Liver (tissue), 8 donors: ENCODE measurements at regions not wholly inside any gene's neighbourhood (a gene's known extent, or its start where the extent isn't known, plus 50 kb on each side); places are given as distances from the start of the nearest gene placed in this dataset.
"Not testable (repeated sequence)": the region's sequence is repeated elsewhere in the genome, so short reads cannot be mapped to it uniquely, and the experiment has no call there.

ENCODE experiments used
- DNase-seq: peaks from one replicate; pipeline ENCODE4 v3.0.0-alpha.2; 2017; ENCODE audit warnings: low spot score
- H3K27ac ChIP-seq, 2 donors: one replicate each; pipeline ENCODE4 v1.7.0; 2013; ENCODE audit warnings: inconsistent platforms in 2 of 2, low read length in 2 of 2, control low read depth in 1 of 2, low read depth in 1 of 2, mild to moderate bottlenecking in 1 of 2
- H3K27me3 ChIP-seq, 4 donors: one replicate each; pipeline versions ENCODE4 v1.6.1 to v1.7.0; 2013; ENCODE audit warnings: low read length in 3 of 4, inconsistent platforms in 1 of 4, mild to moderate bottlenecking in 1 of 4, moderate library complexity in 1 of 4; ENCODE audit not compliant: control insufficient read depth in 4 of 4, insufficient read depth in 4 of 4
- H3K36me3 ChIP-seq, 4 donors: one replicate each; pipeline versions ENCODE4 v1.6.1 to v1.7.0; 2013; ENCODE audit warnings: low read length in 3 of 4, mild to moderate bottlenecking in 3 of 4, low read depth in 1 of 4, moderate library complexity in 1 of 4; ENCODE audit not compliant: control insufficient read depth in 4 of 4, insufficient read depth in 3 of 4
- H3K4me1 ChIP-seq, 4 donors: one replicate each; pipeline versions ENCODE4 v1.6.1 to v1.7.0; 2013; ENCODE audit warnings: low read length in 3 of 4, mild to moderate bottlenecking in 3 of 4, moderate library complexity in 1 of 4; ENCODE audit not compliant: control insufficient read depth in 4 of 4, insufficient read depth in 4 of 4
- H3K4me3 ChIP-seq, 3 donors: one replicate each; pipeline versions ENCODE4 v1.6.1 to v1.7.0; 2013; ENCODE audit warnings: low read length in 3 of 3, control low read depth in 1 of 3, low read depth in 1 of 3, mild to moderate bottlenecking in 1 of 3
- H3K9ac ChIP-seq, 2 donors: one replicate each; pipeline ENCODE4 v1.7.0; 2013; ENCODE audit warnings: low read length in 2 of 2, mild to moderate bottlenecking in 2 of 2, moderate library complexity in 2 of 2, control low read depth in 1 of 2, low read depth in 1 of 2
- H3K9me3 ChIP-seq, 4 donors: one replicate each; pipeline versions ENCODE4 v1.6.1 to v1.7.0; 2013; ENCODE audit warnings: low read length in 3 of 4; ENCODE audit not compliant: control insufficient read depth in 4 of 4
- CTCF ChIP-seq: fragments of 150-350 bp; IDR thresholded peaks from 2 replicates; pipeline ENCODE4 v1.5.1; 2017; ENCODE audit warnings: improper control_type of control experiment, low read depth, low read length; ENCODE audit not compliant: missing input control
- EGR1 ChIP-seq, 2 donors: IDR thresholded peaks; 2 replicates each; pipeline ENCODE4 v1.6.1; 2016 to 2018; ENCODE audit warnings: antibody characterized with exemption in 2 of 2, low read depth in 2 of 2
- FOXA1 ChIP-seq: IDR thresholded peaks from 2 replicates; pipeline ENCODE4 v1.6.1; 2016; ENCODE audit warnings: antibody characterized with exemption
- HNF4A ChIP-seq, 2 donors: conservative IDR thresholded peaks; 2 replicates each; pipeline ENCODE4 v1.6.1; 2016; ENCODE audit warnings: antibody characterized with exemption in 2 of 2, mild to moderate bottlenecking in 2 of 2
- HNF4G ChIP-seq: IDR thresholded peaks from 2 replicates; pipeline ENCODE4 v1.6.1; 2016; ENCODE audit warnings: antibody characterized with exemption
- NR2F2 ChIP-seq: IDR thresholded peaks from 2 replicates; pipeline ENCODE4 v1.6.1; 2016; ENCODE audit warnings: antibody characterized with exemption
- RAD21 ChIP-seq, 2 donors: IDR thresholded peaks; 2 replicates each; pipeline ENCODE4 v1.6.1; 2016; ENCODE audit warnings: antibody characterized with exemption in 2 of 2, mild to moderate bottlenecking in 2 of 2
- REST ChIP-seq: IDR thresholded peaks from 2 replicates; pipeline ENCODE4 v1.6.1; 2016; ENCODE audit warnings: antibody characterized with exemption, mild to moderate bottlenecking
- RXRA ChIP-seq, 2 donors: IDR thresholded peaks; 2 replicates each; pipeline ENCODE4 v1.6.1; 2017 to 2018; ENCODE audit warnings: antibody characterized with exemption in 2 of 2, mild to moderate bottlenecking in 1 of 2
- SP1 ChIP-seq: IDR thresholded peaks from 2 replicates; pipeline ENCODE4 v1.6.1; 2018; ENCODE audit warnings: antibody characterized with exemption, mild to moderate bottlenecking
- TAF1 ChIP-seq: conservative IDR thresholded peaks from 2 replicates; pipeline ENCODE4 v1.6.1; 2016; ENCODE audit warnings: antibody characterized with exemption, mild to moderate bottlenecking
- YY1 ChIP-seq: IDR thresholded peaks from 2 replicates; pipeline ENCODE4 v1.6.1; 2016; ENCODE audit warnings: antibody characterized with exemption, mild to moderate bottlenecking
- WGBS: extraction: QIAGEN DNeasy Blood & Tissue Kit; methylation state at CpG from one replicate; pipeline ENCODE4 v1.1.7; 2013; 5-methylcytosine and 5-hydroxymethylcytosine counted together
- donor health status: healthy.
- donor health status: healthy.
- donor health status: healthy.
- donor health status: healthy.
- donor health status: healthy.

- TF ChIP-seq RAD21 (IDR thresholded peaks at IDR 0.05) (peak; percentile 45 to 72), CTCF (peak; percentile 65)
- H3K36me3 ChIP-seq, H3K27me3 ChIP-seq, H3K9me3 ChIP-seq, H3K27ac ChIP-seq, H3K9ac ChIP-seq, H3K4me1 ChIP-seq: not testable (repeated sequence)
- WGBS = under 1% methylated on average over 54 of the region's 54 CpGs
- peak; percentile 64 for DNase-seq
- peak overlapping the region in 2 of 3 donors; percentile 46 to 58 for H3K4me3 ChIP-seq
Measured at GRCh38 chr3:125766285-125766826, 171.1 kb upstream of the OSBPL11 start.

- H3K27me3 ChIP-seq, H3K9ac ChIP-seq, H3K36me3 ChIP-seq, H3K27ac ChIP-seq, H3K9me3 ChIP-seq, DNase-seq, H3K4me1 ChIP-seq: not testable (repeated sequence)
- 16% methylated on average over 23 of the region's 23 CpGs for WGBS
- H3K4me3 ChIP-seq = peak overlapping the region in 1 of 3 donors; percentile 58
Measured at GRCh38 chr3:125766931-125767330, 171.6 kb upstream of the OSBPL11 start.

GRCh38 chr3:125767641-125768040, 172.3 kb upstream of the OSBPL11 start:
- 93% methylated on average over 14 of the region's 14 CpGs for WGBS
- no peaks in the 10 kb centered on the region for H3K9me3 ChIP-seq
- H3K27me3 ChIP-seq = no peaks in the 10 kb centered on the region
- H3K36me3 ChIP-seq = no peaks in the 10 kb centered on the region
- no peak overlapping the region for H3K27ac ChIP-seq
- DNase-seq = no peak
- TF ChIP-seq RXRA (IDR thresholded peaks at IDR 0.05) (no peak), SP1 (no peak), HNF4A (conservative IDR thresholded peaks at IDR 0.05) (no peak), REST (no peak), RAD21 (IDR thresholded peaks at IDR 0.05) (no peak), TAF1 (no peak), HNF4G (no peak), YY1 (no peak), FOXA1 (no peak), NR2F2 (no peak), EGR1 (IDR thresholded peaks at IDR 0.05; ENCODE audit: low read depth in 2 of 2) (no peak)
- H3K4me1 ChIP-seq = no peaks in the 10 kb centered on the region
- no peak overlapping the region for H3K9ac ChIP-seq
- no peak overlapping the region for H3K4me3 ChIP-seq

GRCh38 chr3:125768821-125769220, 173.5 kb upstream of the OSBPL11 start:
- not testable (repeated sequence) for H3K9me3 ChIP-seq, H3K27ac ChIP-seq, H3K9ac ChIP-seq, H3K36me3 ChIP-seq, H3K4me3 ChIP-seq, H3K4me1 ChIP-seq, H3K27me3 ChIP-seq, DNase-seq
- WGBS = 64% methylated on average over 7 of the region's 7 CpGs

- not testable (repeated sequence) for H3K4me3 ChIP-seq, H3K9me3 ChIP-seq, H3K36me3 ChIP-seq, H3K9ac ChIP-seq, H3K4me1 ChIP-seq, H3K27me3 ChIP-seq, DNase-seq, H3K27ac ChIP-seq
- 84% methylated on average over 13 of the region's 13 CpGs for WGBS
Measured at GRCh38 chr3:125771506-125771905, 176.2 kb upstream of the OSBPL11 start.
